NT2/D1 (cell line): ENCODE measurements at regions not wholly inside any gene's neighbourhood (a gene's known extent, or its start where the extent isn't known, plus 50 kb on each side); places are given as distances from the start of the nearest gene placed in this dataset.

Experiments
- YY1 ChIP-seq: IDR thresholded peaks from 2 replicates; pipeline ENCODE4 v1.6.1; 2011; ENCODE audit not compliant: insufficient read length, insufficient read depth
- ZNF274 ChIP-seq: IDR thresholded peaks from 2 replicates; pipeline ENCODE4 v1.6.1; 2011; ENCODE audit warnings: mild to moderate bottlenecking, low read depth, low read length

DNA sequence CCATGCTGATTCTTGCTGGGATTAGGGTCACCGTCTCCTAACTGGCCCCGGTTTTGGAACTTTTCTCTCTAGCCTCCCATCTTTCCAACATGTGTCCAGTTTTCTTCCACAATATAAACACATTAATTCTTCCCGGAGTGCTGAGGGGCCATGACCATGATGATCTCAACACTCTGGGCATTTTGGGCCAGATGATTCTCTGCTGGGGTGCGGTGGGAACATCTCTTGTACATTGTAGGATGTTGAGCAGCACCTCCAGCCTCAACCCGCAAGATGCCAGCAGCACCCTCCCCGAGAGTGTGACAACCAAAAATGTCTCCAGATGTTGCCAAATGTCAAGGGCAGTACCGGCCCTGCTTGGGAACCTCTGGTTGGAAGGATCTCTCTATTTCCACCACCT is 164.8 kb downstream of the TFAP2C start:
- no peak for TF ChIP-seq ZNF274
- no peak for TF ChIP-seq YY1
